OCI-LY7 (cell line): ENCODE measurements at regions not wholly inside any gene's neighbourhood (a gene's known extent, or its start where the extent isn't known, plus 50 kb on each side); places are given as distances from the start of the nearest gene placed in this dataset.

Source experiments
- BruUV-seq: library from RNA; stranded (reverse); fragments of 400-500 nt; replicated peaks from 2 replicates; lab custom pipeline; 2021; lab: Mats Ljungman, UMichigan
- CTCF ChIA-PET: fragments of 300-600 bp; sonication (Branson Sonifier 250); formaldehyde crosslinking; loops from one replicate; lab custom pipeline; 2022; ENCODE audit warnings: antibody characterized with exemption; ENCODE audit not compliant: unreplicated experiment; lab: Charles Lee
- POLR2A ChIA-PET: fragments of 300-600 bp; sonication (Branson Sonifier 250); formaldehyde crosslinking; loops from one replicate; lab custom pipeline; 2022; ENCODE audit warnings: antibody characterized with exemption; lab: Charles Lee
- DNase-seq: peaks from one replicate; pipeline ENCODE4 v3.0.0-alpha.2; 2015; ENCODE audit warnings: low spot score
- H2AFZ ChIP-seq: fragments of 200-600 bp; sonication (generic), shearing (Covaris generic); 2 replicates; pipeline ENCODE4 v1.6.1; 2014; ENCODE audit warnings: mild to moderate bottlenecking, antibody characterized with exemption, low read length, moderate library complexity
- H3K27ac ChIP-seq: fragments of 200-600 bp; sonication (generic); 2 replicates; pipeline ENCODE4 v1.5.1; 2014; ENCODE audit warnings: mixed run types, low read depth, mild to moderate bottlenecking, moderate library complexity, low read length, inconsistent platforms; ENCODE audit not compliant: poor library complexity, severe bottlenecking
- H3K36me3 ChIP-seq: fragments of 200-600 bp; sonication (generic); 2 replicates; pipeline ENCODE4 v1.6.1; 2014; ENCODE audit warnings: mild to moderate bottlenecking, antibody characterized with exemption, low read length, moderate library complexity, mixed read lengths; ENCODE audit not compliant: insufficient read depth
- H3K4me1 ChIP-seq: fragments of 200-600 bp; sonication (generic); 2 replicates; pipeline ENCODE4 v1.5.1; 2014; ENCODE audit warnings: mild to moderate bottlenecking, low read length; ENCODE audit not compliant: insufficient read depth, poor library complexity, severe bottlenecking
- H3K4me2 ChIP-seq: fragments of 200-600 bp; sonication (generic); 2 replicates; pipeline ENCODE4 v1.6.1; 2014; ENCODE audit warnings: mild to moderate bottlenecking, low read length
- H3K4me3 ChIP-seq: fragments of 200-600 bp; sonication (generic); 2 replicates; pipeline ENCODE4 v1.5.1; 2014; ENCODE audit warnings: mild to moderate bottlenecking, low read depth, low read length; ENCODE audit not compliant: poor library complexity, severe bottlenecking
- H3K79me2 ChIP-seq: fragments of 200-600 bp; sonication (generic); 2 replicates; pipeline ENCODE4 v1.6.1; 2016; ENCODE audit warnings: low read depth, mild to moderate bottlenecking, low read length, moderate library complexity, mixed read lengths; ENCODE audit not compliant: insufficient read depth
- H3K9me2 ChIP-seq: fragments of 200-600 bp; sonication (generic); 2 replicates; pipeline ENCODE4 v1.6.1; 2016; ENCODE audit warnings: mild to moderate bottlenecking, low read length, mixed read lengths; ENCODE audit not compliant: insufficient read depth
- H3K9me3 ChIP-seq: fragments of 200-600 bp; sonication (generic); 2 replicates; pipeline ENCODE4 v1.6.1; 2014; ENCODE audit warnings: mild to moderate bottlenecking, mixed run types, low read length, mixed read lengths
- H4K20me1 ChIP-seq: fragments of 200-600 bp; sonication (generic); 2 replicates; pipeline ENCODE4 v1.6.1; 2014; ENCODE audit warnings: mild to moderate bottlenecking, antibody characterized with exemption, low read length, moderate library complexity, mixed read lengths; ENCODE audit not compliant: insufficient read depth
- EZH2phosphoT487 ChIP-seq: fragments of 200-600 bp; sonication (generic); IDR thresholded peaks from 2 replicates; pipeline ENCODE4 v1.6.1; 2018; ENCODE audit warnings: low read depth, borderline replicate concordance, mild to moderate bottlenecking, mixed run types, antibody characterized with exemption, low read length, moderate library complexity, mixed read lengths
- intact Hi-C: fragments of 100-400 bp; cut with micrococcal nuclease; formaldehyde crosslinking; loops from one replicate; pipeline ENCODE4 v1.10.0; 2022; ENCODE audit not compliant: unreplicated experiment
- TF ChIP-seq, protein P1 (sequence below): fragments of 200-600 bp; sonication (generic); conservative IDR thresholded peaks from 2 replicates; pipeline ENCODE4 v1.5.1; 2014; ENCODE audit warnings: mild to moderate bottlenecking, antibody characterized with exemption, low read length, moderate library complexity, mixed read lengths

DNA sequence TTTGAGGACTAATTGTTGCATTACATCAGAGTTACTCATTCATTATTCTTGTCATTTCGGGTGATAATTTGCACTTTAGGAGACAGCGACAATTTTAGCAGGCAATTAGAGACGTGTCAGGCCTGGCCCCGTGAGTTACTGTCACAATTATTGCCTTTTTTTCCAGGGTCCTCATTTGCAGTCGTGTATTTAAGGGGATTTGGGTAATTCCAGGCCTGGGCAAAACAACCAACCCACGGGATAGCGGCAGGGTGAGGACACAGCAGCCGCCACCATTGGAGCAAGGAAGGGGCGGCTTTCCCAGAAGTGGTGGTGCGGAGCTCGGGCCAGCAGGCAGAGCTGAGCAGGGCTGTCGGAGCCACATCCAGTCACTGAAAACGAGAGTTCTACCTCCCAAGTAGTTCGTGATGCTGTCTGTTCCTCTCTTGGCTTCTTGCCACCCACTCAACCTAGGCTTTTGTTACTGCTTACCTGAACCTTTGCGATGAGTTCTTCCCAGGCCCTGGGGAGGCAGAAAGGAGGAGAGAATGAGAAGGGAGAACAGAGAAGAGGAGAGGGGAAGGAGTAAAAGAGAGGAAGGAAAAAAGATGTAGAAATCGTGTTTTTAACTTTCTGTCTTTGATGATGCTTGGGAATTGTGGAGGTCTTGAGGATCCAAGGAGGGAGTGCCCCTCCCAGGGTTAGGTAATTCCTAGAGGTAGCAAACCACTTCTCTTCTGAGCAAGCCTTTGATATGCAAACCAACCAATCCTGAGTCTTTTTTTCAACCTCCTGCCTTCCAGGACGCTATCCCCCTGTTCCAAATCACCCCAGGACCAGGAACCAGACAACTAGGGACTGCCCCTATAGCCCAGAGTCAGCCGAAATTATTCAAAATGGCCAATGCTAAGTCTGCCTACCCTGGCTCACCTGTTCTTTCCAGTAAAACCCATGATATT lies 236.1 kb downstream of the MIAT start:
- Histone ChIP-seq H4K20me1 (no peaks in the 10 kb centered on the region), H3K79me2 (no peaks in the 10 kb centered on the region), H3K4me2 (no peak overlapping the region), H3K27ac (no peak overlapping the region), H2AFZ (no peak overlapping the region), H3K36me3 (no peaks in the 10 kb centered on the region), H3K9me3 (no peaks in the 10 kb centered on the region), H3K4me3 (no peak overlapping the region), H3K9me2 (no peaks in the 10 kb centered on the region), H3K4me1 (no peaks in the 10 kb centered on the region)
- no TSS peak for BruUV-seq
- TF ChIP-seq EZH2phosphoT487: no peak
- TF ChIP-seq, protein P1, sequence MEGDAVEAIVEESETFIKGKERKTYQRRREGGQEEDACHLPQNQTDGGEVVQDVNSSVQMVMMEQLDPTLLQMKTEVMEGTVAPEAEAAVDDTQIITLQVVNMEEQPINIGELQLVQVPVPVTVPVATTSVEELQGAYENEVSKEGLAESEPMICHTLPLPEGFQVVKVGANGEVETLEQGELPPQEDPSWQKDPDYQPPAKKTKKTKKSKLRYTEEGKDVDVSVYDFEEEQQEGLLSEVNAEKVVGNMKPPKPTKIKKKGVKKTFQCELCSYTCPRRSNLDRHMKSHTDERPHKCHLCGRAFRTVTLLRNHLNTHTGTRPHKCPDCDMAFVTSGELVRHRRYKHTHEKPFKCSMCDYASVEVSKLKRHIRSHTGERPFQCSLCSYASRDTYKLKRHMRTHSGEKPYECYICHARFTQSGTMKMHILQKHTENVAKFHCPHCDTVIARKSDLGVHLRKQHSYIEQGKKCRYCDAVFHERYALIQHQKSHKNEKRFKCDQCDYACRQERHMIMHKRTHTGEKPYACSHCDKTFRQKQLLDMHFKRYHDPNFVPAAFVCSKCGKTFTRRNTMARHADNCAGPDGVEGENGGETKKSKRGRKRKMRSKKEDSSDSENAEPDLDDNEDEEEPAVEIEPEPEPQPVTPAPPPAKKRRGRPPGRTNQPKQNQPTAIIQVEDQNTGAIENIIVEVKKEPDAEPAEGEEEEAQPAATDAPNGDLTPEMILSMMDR: no peak
- intact Hi-C loops: no loop called here
- DNase-seq: no peak
- POLR2A ChIA-PET: no interaction called here
- CTCF ChIA-PET: no interaction called here

DNA sequence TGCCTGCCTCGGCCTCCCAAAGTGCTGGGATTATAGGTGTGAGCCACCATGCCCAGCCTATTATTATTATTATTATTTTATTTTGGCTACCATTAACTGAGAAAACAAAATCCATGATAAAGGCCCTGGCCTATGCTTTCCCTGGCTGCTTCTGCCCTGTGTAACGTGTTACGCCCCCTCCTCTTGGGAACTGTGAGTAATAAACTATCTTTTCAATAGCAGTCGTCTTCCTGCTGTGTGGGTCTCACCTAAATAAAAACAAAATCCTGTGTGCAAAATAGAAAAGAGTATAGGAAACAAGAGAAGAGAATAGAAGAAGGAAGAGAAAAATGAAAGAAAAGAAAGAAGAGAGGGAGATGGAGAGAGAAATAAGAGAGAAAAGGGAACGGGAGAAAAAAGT lies 237.0 kb downstream of the MIAT start:
- Histone ChIP-seq H3K36me3 (no peaks in the 10 kb centered on the region), H3K9me2 (no peaks in the 10 kb centered on the region), H3K4me2 (no peak overlapping the region), H3K4me3 (no peak overlapping the region), H3K27ac (no peak overlapping the region), H4K20me1 (no peaks in the 10 kb centered on the region), H3K9me3 (no peaks in the 10 kb centered on the region), H2AFZ (no peak overlapping the region), H3K79me2 (no peaks in the 10 kb centered on the region), H3K4me1 (no peaks in the 10 kb centered on the region)
- DNase-seq: no peak
- intact Hi-C loops: no loop called here
- no TSS peak for BruUV-seq
- CTCF ChIA-PET: no interaction called here
- POLR2A ChIA-PET: no interaction called here
- TF ChIP-seq, protein P1: no peak
- TF ChIP-seq EZH2phosphoT487: no peak
